ENCODE measurements at regions not wholly inside any gene's neighbourhood (a gene's known extent, or its start where the extent isn't known, plus 50 kb on each side); places are given as distances from the start of the nearest gene placed in this dataset.

GRCh38 chr5:173830421-173830820 lies 57.7 kb upstream of the CPEB4 start:
- peak; percentile 44 for DNase-seq (ENCODE audit: low spot score)

DNA sequence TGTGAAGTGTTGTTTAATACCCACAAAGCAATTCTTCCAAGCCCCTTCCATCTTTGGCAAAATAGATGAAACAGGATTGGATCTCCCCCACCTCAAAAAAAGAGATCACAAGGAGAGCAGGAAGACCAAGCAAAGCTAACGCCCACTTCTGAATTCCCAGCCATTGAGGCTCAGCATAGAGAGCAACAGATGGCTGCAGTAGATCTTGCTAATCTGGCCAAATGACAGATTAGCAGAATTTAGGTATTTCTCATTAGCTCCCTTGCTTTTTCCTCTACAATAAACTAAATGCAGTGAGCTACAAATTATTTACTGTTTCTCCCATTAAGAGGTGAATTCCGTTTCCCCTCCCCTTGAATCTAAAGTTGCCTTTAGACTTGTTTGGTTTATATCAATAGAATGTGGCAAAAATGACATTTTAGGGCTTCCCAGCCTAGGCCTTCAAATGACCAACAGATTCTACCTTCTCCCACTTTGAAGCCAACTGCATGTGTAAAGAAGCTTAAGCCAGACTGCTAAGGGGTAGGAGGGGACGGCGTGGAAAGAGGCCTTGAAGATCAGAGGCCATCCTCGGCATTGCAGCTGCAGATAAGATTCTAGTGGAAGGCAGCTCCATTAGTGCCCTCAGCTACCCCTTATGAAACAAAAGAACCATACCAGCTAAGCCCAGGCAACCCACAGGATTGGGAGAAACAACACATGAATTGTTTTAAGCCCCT lies 56.8 kb upstream of the CPEB4 start:
- DNase-seq (ENCODE audit: low spot score): no peak

DNA sequence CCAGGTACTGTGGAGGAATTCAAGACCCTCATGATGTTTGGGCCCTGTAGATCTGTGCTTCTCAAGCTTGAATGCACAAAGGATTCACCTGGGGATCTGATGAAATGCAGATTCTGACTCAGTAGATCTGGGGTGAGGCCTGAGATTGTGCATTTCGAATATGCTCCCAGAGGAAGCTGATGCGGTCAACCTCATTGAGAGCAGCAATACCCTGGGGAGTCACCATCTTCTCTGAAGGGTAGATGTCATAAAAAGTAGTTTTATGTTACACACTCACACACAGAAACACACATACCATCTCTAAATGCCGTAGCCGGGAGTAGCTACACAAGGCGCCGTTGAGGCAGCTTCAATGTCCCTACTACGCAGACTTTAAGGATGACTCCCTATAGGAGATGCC lies 55.8 kb upstream of the CPEB4 start:
- no peak for DNase-seq (ENCODE audit: low spot score)

DNA sequence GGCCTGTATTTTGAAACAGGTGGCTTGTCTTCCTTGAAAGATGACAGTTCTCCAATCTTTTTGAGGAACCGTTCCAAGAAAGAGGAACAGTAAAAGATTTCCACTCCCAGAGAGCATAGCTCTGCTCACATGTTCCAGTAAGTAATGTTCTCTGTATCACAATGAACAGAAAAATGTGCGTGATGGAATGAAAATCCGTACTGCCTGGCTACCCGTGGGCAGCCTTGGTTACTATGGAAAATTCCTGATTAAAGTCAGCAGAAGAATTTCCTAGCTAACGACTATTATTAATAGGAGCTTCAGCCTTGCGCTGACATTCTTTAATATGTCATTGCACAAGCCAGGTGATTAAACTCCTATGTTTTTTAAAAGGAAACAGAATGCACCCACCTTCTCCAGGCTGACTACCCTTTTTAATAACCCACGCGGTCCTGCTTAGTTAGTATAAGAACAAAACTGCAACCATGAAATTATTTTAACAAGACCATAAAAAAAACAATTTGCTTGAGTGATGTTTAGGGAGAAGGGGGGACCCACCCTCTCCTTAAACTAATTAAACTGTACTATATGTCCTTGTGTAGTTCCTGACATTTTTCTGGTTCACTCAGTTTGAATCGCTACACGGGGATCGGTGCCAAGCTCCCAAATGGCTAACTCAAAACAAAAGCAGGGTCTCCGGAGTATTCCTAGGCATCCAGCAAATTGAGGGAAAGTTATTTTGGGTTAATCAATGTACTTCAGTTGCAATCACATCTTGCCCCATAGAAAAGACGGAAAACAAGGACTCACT lies 54.8 kb upstream of the CPEB4 start:
- no peak for DNase-seq (ENCODE audit: low spot score)

- DNase-seq (ENCODE audit: low spot score): no peak
Measured at GRCh38 chr5:173834071-173834771, 53.9 kb upstream of the CPEB4 start.

DNA sequence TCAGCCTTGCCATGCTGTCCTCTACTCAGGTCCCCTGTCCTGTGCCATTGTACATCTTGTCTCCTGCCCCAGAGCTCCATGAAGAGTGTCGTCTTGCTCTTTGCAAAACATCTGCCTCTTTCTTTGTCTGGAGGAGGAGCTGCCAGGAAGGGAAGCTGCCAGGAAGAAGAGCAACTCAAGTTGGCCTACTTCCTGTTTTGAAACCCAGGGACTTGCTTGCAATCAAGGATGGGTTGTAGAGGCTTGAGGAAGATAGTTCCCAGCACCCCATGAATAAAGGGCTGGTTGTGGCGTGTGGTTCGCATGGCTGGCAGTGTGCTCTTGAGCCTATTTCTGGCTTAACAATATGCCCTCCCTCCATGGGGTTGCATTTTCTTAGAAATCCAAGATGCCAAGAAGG lies 53.0 kb upstream of the CPEB4 start:
- DNase-seq (ENCODE audit: low spot score): no peak

DNA sequence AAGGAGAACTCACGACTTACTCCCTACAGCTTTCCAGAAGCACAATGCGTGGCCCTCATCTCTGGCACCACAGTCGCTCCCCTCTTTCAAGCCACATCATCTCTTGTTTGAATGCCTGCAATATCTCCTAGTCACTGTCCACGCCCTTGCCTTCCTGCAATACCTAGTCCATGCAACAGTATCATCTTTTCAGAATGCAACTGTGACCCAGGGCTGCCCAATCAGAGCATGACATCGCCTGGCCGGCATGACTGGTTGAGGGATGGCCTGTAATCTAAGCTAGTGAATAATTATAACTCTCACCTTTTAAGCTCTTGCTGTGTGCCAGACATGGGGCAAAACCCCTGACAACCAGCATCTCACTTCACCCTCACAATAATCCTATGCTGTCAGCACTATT lies 52.5 kb upstream of the CPEB4 start:
- DNase-seq (ENCODE audit: low spot score): no peak

DNA sequence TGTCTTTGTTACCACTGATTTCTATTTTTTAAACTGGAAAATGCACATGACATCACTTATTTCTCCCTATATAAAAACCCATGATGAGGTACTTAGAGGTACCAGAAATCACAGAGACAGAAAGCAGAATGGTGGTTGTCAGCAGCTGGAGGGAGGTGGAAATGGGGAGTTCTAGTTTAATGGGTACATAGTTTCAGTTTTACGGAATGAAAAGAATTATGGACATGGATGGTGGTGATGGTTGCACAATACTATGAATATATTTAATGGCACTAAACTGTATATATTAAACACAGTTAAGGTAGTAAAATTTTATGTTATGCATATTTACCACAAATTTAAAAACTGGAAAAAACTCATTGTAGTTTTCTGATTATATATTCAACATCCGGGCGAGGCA lies 50.5 kb upstream of the CPEB4 start:
- DNase-seq (ENCODE audit: low spot score): no peak

Measured in NAMALWA (cell line).